ENCODE measurements at regions not wholly inside any gene's neighbourhood (a gene's known extent, or its start where the extent isn't known, plus 50 kb on each side); places are given as distances from the start of the nearest gene placed in this dataset.

DNA sequence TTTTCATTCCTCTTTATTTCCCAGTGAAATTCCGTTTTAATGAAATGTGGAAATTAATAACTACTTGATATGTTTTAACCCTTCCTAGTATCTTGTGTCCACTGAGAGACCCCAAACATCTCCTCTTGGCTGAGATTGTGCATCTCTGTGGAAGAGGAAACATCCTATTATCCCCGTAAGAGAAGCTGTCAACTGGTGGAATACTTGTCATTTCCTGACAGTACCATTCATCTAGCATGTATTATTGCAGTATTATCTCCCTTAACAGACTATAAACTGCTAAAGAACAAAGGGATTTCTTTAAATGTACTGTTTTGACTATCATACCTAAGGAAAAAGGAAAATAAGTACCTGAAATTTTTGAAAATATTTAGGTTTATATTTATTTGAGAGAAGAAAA, 277.3 kb upstream of the SLC7A11 start:
- Mint-ChIP-seq H3K36me3 (ENCODE audit: insufficient read depth) (no peaks in the 10 kb centered on the region), H3K9me3 (peaks cover 21% of the 10 kb centered on the region), H3K27ac (ENCODE audit: low read depth) (no peak overlapping the region), H3K4me3 (no peak overlapping the region), H3K27me3 (peaks cover 8% of the 10 kb centered on the region), H3K4me1 (no peaks in the 10 kb centered on the region)
- no peak for DNase-seq (ENCODE audit: low spot score in 2 of 2)
- ATAC-seq (replicated peaks; ENCODE audit: extremely low read depth, poor library complexity, severe bottlenecking) = no peak

DNA sequence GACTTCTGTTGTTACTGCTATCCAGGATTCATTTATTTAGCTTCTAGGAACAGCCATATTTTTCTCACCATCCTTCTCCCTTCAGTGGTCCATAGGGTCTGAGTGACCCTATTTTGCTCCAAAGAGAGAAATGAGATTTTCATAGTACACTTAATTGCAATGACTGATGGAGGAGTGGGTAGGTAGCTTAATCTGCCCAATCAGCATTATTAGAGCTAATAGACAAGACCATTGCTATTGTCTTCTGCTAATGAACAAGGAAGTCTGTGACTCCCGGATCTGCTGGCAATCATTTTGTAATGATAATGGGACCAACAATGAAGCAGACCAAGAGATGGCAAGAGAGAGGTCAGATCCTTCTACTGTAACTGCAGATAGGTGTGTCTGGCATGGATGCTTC, 271.4 kb upstream of the SLC7A11 start:
- no peak for DNase-seq (ENCODE audit: low spot score in 2 of 2)
- Mint-ChIP-seq H3K36me3 (ENCODE audit: insufficient read depth) (no peaks in the 10 kb centered on the region), H3K27me3 (no peaks in the 10 kb centered on the region), H3K4me1 (no peaks in the 10 kb centered on the region), H3K4me3 (no peak overlapping the region), H3K9me3 (peaks cover 5% of the 10 kb centered on the region), H3K27ac (ENCODE audit: low read depth) (no peak overlapping the region)
- ATAC-seq (replicated peaks; ENCODE audit: extremely low read depth, poor library complexity, severe bottlenecking) = no peak

DNA sequence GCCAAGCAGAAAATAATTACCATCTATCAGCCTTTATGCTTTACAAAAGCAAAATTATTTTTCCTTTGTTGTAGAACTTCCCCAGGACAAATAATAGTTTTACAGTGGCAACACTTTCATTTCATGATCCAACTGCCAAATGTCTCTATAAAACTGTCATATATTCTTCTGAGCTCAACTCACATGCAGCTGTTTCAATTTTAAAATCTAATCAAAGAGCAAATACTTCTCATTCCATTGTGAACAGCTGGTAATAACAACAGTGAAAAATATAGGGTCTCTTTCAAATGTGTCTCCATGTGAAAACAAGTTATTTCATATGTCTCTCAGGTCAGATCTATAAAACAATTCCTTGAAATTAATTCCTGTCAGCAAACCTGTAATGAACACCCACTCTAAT, 270.6 kb upstream of the SLC7A11 start:
- H3K4me1 Mint-ChIP-seq = no peaks in the 10 kb centered on the region
- H3K4me3 Mint-ChIP-seq = no peak overlapping the region
- no peaks in the 10 kb centered on the region for H3K27me3 Mint-ChIP-seq
- DNase-seq (ENCODE audit: low spot score in 2 of 2) (no peak), ATAC-seq (replicated peaks; ENCODE audit: extremely low read depth, poor library complexity, severe bottlenecking) (no peak)
- H3K27ac Mint-ChIP-seq (ENCODE audit: low read depth) = no peak overlapping the region
- peaks cover 5% of the 10 kb centered on the region for H3K9me3 Mint-ChIP-seq
- H3K36me3 Mint-ChIP-seq (ENCODE audit: insufficient read depth) = no peaks in the 10 kb centered on the region

DNA sequence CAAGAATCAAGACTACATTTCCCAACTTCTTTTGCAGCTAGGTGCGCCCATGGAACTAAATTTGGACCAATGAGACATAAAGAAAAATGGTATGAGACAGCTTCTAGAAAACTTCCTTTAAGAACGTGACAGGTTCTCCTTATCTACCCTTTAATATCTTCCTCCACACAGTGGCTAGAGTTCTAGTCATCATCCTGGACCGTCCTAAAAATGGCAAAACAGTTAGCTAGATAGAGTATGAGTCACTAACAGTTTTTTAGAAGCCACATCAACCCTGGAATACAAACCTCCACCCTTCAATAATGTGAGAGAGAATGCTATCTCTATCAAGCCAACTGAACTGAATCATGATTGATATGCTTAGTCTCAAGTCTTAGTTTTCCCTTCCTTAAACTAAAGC, 267.9 kb upstream of the SLC7A11 start:
- H3K9me3 Mint-ChIP-seq = peaks cover 6% of the 10 kb centered on the region
- H3K27me3 Mint-ChIP-seq = no peaks in the 10 kb centered on the region

DNA sequence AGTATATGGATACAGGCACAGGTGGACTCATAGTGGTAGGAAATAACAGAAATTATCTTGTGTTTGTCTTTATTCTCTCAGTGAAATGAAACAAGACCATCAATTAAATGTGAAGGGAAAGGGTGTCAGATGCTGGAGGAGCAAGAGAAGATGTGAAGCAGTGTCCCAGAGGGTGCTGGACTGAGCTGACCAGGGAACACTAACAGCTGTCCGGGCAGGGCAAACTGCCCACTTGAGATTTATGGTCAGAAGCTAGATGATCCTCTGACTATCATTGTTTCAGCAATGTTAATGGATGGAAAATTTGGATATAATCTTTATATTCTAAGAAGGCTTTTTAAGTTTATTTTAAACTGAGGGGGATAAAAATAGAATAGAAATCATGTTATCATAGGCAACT, 267.2 kb upstream of the SLC7A11 start:
- H3K27me3 Mint-ChIP-seq = no peaks in the 10 kb centered on the region
- no peaks in the 10 kb centered on the region for H3K36me3 Mint-ChIP-seq (ENCODE audit: insufficient read depth)
- H3K4me1 Mint-ChIP-seq = no peaks in the 10 kb centered on the region
- no peak overlapping the region for H3K27ac Mint-ChIP-seq (ENCODE audit: low read depth)
- DNase-seq (ENCODE audit: low spot score in 2 of 2) = no peak
- peaks cover 6% of the 10 kb centered on the region for H3K9me3 Mint-ChIP-seq
- no peak overlapping the region for H3K4me3 Mint-ChIP-seq
- ATAC-seq (replicated peaks; ENCODE audit: extremely low read depth, poor library complexity, severe bottlenecking) = no peak

More for the DNA sequence above, 267.9 kb upstream of the SLC7A11 start:
- Mint-ChIP-seq H3K4me1 (no peaks in the 10 kb centered on the region), H3K36me3 (ENCODE audit: insufficient read depth) (no peaks in the 10 kb centered on the region), H3K27ac (ENCODE audit: low read depth) (no peak overlapping the region), H3K4me3 (no peak overlapping the region)
- ATAC-seq (replicated peaks; ENCODE audit: extremely low read depth, poor library complexity, severe bottlenecking) (no peak), DNase-seq (ENCODE audit: low spot score in 2 of 2) (no peak)

DNA sequence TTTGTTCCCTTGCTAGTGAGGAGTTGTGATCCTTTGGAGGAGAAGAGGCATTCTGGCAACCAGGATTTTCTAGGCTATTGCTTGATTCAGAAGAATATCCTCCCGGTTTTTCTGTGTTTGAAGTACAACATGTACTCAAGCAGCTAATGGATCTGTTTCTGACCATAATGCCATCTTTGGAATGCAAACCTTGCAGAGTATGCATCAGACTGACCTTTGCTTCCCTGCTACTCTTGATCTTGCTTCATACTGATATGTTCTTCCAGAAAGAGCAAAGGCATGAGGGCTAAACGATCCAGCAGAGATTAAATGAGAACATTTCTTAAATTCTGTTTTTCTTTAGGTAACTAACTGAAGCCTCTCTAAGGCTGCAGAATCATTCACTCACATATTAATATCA, 265.4 kb upstream of the SLC7A11 start:
- DNase-seq (ENCODE audit: low spot score in 2 of 2) (no peak), ATAC-seq (replicated peaks; ENCODE audit: extremely low read depth, poor library complexity, severe bottlenecking) (no peak)
- Mint-ChIP-seq H3K4me1 (no peaks in the 10 kb centered on the region), H3K9me3 (peaks cover 6% of the 10 kb centered on the region), H3K27me3 (no peaks in the 10 kb centered on the region), H3K36me3 (ENCODE audit: insufficient read depth) (no peaks in the 10 kb centered on the region), H3K27ac (ENCODE audit: low read depth) (no peak overlapping the region), H3K4me3 (no peak overlapping the region)

DNA sequence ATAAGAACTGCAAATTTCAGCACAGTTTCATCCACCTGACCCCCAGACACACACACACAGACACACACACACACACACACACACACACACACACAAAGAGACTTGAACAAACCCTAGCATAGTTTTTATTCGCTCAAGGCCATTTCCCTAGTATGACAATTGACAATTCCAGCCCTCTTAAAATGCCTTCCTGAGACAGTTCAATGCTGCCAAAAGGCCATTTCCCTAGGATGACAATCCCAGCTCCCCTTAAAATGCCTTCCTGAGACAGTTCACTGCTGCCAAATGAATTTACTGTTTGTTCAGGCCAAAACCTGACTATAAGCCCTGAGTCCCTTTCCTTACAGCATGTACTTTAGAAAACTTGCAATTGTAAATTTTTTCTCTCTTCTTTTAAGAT, 259.5 kb upstream of the SLC7A11 start:
- Mint-ChIP-seq H3K27ac (ENCODE audit: low read depth) (no peak overlapping the region), H3K36me3 (ENCODE audit: insufficient read depth) (no peaks in the 10 kb centered on the region), H3K4me1 (no peaks in the 10 kb centered on the region)

DNA sequence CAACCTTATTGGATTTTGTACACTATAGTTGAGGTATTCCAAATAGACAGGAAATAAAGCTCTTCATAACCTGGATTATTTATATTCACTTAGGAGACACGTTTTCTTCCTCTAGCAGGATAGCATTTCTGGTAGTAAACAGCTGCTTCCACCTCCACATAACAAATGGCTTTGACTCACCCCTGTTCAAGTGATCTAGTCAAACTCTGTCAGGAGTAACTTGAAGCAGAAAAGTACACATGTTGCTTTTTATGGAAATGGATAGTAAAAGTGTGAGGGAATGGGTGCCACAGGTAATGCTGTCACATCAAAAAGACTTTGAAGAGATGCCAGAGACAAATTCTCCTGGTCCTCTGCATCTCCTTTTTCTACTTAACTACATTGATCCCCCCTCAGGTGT, 258.7 kb upstream of the SLC7A11 start:
- Mint-ChIP-seq H3K27ac (ENCODE audit: low read depth) (no peak overlapping the region), H3K27me3 (no peaks in the 10 kb centered on the region), H3K4me1 (no peaks in the 10 kb centered on the region), H3K4me3 (no peak overlapping the region), H3K36me3 (ENCODE audit: insufficient read depth) (no peaks in the 10 kb centered on the region), H3K9me3 (peaks cover 20% of the 10 kb centered on the region)
- ATAC-seq (replicated peaks; ENCODE audit: extremely low read depth, poor library complexity, severe bottlenecking) = no peak
- DNase-seq (ENCODE audit: low spot score in 2 of 2) = no peak

More for the DNA sequence above, 259.5 kb upstream of the SLC7A11 start:
- Mint-ChIP-seq H3K9me3 (peaks cover 20% of the 10 kb centered on the region), H3K27me3 (no peaks in the 10 kb centered on the region), H3K4me3 (no peak overlapping the region)
- ATAC-seq (replicated peaks; ENCODE audit: extremely low read depth, poor library complexity, severe bottlenecking) (no peak), DNase-seq (ENCODE audit: low spot score in 2 of 2) (no peak)

DNA sequence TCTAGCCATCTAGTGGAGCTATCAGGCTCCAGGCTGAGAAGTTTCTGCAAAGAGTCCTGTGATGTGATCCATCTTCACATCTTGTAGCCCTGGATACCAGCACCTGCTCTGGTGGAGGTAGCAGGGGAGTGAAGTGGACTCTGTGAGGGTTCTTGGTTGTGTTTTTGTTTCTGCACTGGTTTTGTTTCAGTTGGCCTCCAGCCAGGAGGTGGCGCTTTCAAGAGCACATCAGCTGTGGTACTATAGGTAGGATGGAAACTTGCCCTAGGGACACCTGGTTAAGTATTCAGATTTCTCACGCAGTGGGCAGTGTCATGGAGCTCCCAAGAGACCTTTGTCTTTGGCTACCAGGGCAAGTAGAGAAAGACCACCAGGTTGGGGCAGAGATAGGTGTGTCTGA, 257.5 kb upstream of the SLC7A11 start:
- H3K4me1 Mint-ChIP-seq = no peaks in the 10 kb centered on the region
- H3K9me3 Mint-ChIP-seq = peaks cover 14% of the 10 kb centered on the region
- H3K27me3 Mint-ChIP-seq = no peaks in the 10 kb centered on the region
- DNase-seq (ENCODE audit: low spot score in 2 of 2) = no peak
- H3K36me3 Mint-ChIP-seq (ENCODE audit: insufficient read depth) = no peaks in the 10 kb centered on the region
- no peak for ATAC-seq (replicated peaks; ENCODE audit: extremely low read depth, poor library complexity, severe bottlenecking)
- H3K4me3 Mint-ChIP-seq = no peak overlapping the region
- H3K27ac Mint-ChIP-seq (ENCODE audit: low read depth) = no peak overlapping the region

DNA sequence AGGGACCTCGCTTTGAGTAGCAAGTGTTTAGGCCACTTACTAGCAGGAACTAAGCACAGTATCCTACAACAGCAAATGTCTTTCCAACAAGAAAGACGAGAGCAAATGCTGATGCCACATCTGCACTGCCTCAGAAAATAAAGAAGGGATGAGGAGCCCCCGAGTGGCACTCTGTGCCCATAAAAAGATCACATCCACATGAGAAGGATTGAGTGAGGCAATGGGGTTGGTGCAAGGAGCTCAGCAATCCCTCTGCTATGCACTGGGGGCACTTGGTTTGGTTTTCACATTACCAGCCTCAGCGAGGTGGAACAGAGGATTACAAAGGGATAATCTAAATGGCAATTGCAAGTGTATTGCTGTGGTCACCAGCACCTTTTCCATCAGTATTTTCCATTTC, 252.8 kb upstream of the SLC7A11 start:
- no peak overlapping the region for H3K4me3 Mint-ChIP-seq
- DNase-seq (ENCODE audit: low spot score in 2 of 2) = no peak
- H3K4me1 Mint-ChIP-seq = no peaks in the 10 kb centered on the region
- H3K27me3 Mint-ChIP-seq = no peaks in the 10 kb centered on the region
- H3K36me3 Mint-ChIP-seq (ENCODE audit: insufficient read depth) = no peaks in the 10 kb centered on the region
- H3K27ac Mint-ChIP-seq (ENCODE audit: low read depth) = no peak overlapping the region
- no peak for ATAC-seq (replicated peaks; ENCODE audit: extremely low read depth, poor library complexity, severe bottlenecking)
- peaks cover 9% of the 10 kb centered on the region for H3K9me3 Mint-ChIP-seq

DNA sequence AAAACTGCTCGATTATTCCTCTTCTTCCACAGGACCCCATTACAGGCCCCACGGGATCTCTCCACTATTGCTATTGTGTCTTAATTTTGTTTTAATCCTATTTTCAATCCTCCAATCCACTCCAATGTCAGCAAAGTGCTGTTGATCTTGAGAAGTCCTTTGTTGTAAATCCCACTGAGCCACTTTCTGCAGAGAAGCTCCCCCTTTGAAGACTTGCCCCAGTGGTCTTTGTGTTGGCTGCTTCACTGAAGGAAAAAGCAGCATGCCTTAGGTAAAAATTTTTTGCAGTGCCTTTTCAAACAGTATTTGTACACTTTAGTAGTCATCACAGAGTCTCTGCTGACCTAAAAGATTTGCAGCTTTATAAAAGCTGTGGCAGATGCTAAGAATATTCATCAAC, 252.0 kb upstream of the SLC7A11 start:
- no peaks in the 10 kb centered on the region for H3K36me3 Mint-ChIP-seq (ENCODE audit: insufficient read depth)
- no peak for ATAC-seq (replicated peaks; ENCODE audit: extremely low read depth, poor library complexity, severe bottlenecking)

DNA sequence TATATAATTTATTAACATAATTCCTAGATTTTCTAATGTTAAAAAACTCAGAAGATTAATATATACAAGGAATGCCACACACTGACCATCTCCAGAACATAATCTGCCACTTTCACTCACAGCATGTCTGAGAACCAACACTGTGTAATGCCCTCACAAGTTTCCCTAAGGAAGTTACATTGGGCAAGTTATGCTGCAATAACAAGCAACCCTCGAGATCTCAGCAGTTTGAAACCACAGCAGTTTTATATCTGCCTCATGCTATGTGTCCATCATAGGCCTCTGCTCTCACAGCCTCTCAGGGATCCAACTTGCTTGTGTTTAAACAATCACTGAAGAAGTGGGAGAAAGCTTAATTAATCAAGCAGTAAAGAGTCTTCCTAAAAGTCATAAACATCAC, 250.0 kb upstream of the SLC7A11 start:
- no peaks in the 10 kb centered on the region for H3K4me1 Mint-ChIP-seq
- no peak for DNase-seq (ENCODE audit: low spot score in 2 of 2)
- no peaks in the 10 kb centered on the region for H3K36me3 Mint-ChIP-seq (ENCODE audit: insufficient read depth)
- H3K4me3 Mint-ChIP-seq = no peak overlapping the region
- H3K27me3 Mint-ChIP-seq = no peaks in the 10 kb centered on the region
- H3K9me3 Mint-ChIP-seq = peaks cover 4% of the 10 kb centered on the region
- ATAC-seq (replicated peaks; ENCODE audit: extremely low read depth, poor library complexity, severe bottlenecking) = no peak
- H3K27ac Mint-ChIP-seq (ENCODE audit: low read depth) = no peak overlapping the region

More for the DNA sequence above, 252.0 kb upstream of the SLC7A11 start:
- no peak overlapping the region for H3K4me3 Mint-ChIP-seq
- DNase-seq (ENCODE audit: low spot score in 2 of 2) = no peak
- no peak overlapping the region for H3K27ac Mint-ChIP-seq (ENCODE audit: low read depth)
- H3K9me3 Mint-ChIP-seq = peaks cover 8% of the 10 kb centered on the region
- H3K27me3 Mint-ChIP-seq = no peaks in the 10 kb centered on the region
- H3K4me1 Mint-ChIP-seq = no peaks in the 10 kb centered on the region

DNA sequence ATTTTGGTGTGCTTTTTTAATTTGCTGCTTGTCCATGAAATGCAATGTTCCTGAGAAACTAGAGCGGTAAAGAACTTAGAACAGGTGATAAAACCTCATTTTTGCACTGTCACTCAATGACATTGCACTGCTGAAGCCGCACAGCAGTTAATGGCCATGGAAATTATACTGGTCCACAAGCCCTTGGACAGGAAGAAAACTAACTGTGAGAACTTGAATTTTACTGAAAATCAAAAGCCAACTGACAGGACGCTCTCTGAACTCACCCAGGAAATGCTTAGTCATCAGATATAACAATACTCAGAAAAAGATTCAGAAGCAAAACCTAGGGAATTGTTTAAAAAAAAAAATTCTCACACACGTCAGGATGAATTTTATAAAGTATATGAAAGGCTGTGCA, 246.4 kb upstream of the SLC7A11 start:
- Mint-ChIP-seq H3K9me3 (peaks cover 9% of the 10 kb centered on the region), H3K36me3 (ENCODE audit: insufficient read depth) (no peaks in the 10 kb centered on the region), H3K4me1 (no peaks in the 10 kb centered on the region), H3K27ac (ENCODE audit: low read depth) (no peak overlapping the region), H3K27me3 (no peaks in the 10 kb centered on the region), H3K4me3 (no peak overlapping the region)
- DNase-seq (ENCODE audit: low spot score in 2 of 2) (no peak), ATAC-seq (replicated peaks; ENCODE audit: extremely low read depth, poor library complexity, severe bottlenecking) (no peak)

DNA sequence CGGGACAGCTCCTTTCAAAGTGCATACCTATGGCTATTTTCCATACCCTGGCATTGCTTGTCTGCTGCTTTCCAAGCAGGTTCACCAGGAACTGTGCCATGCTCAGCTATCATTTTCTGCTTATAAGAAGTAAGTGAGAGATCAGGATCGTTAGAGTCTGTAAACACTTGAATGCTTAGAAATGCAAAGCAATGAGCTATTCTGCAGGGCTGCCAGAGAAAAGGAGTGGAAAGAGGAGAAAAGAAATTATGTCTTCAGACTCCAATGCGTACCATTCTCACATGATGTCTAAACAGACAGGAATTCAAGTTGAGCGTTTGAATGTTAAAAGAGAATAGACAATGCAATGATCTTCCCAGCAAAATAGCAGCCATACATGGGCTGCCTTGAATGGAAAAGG, 245.5 kb upstream of the SLC7A11 start:
- Mint-ChIP-seq H3K4me3 (no peak overlapping the region), H3K27ac (ENCODE audit: low read depth) (no peak overlapping the region), H3K4me1 (no peaks in the 10 kb centered on the region), H3K9me3 (peaks cover 9% of the 10 kb centered on the region), H3K27me3 (no peaks in the 10 kb centered on the region), H3K36me3 (ENCODE audit: insufficient read depth) (no peaks in the 10 kb centered on the region)
- DNase-seq (ENCODE audit: low spot score in 2 of 2) (no peak), ATAC-seq (replicated peaks; ENCODE audit: extremely low read depth, poor library complexity, severe bottlenecking) (no peak)
